Endothelial cell of umbilical vein (primary cell): ENCODE measurements at regions not wholly inside any gene's neighbourhood (a gene's known extent, or its start where the extent isn't known, plus 50 kb on each side); places are given as distances from the start of the nearest gene placed in this dataset.
A peak's percentile ranks its signal among the peaks of the same experiment; 100 is the strongest.

ENCODE experiments used
- BruUV-seq: library from RNA; stranded (reverse); fragments of 400-500 nt; replicated peaks from 2 replicates; lab custom pipeline; 2021; lab: Mats Ljungman, UMichigan
- CTCF ChIA-PET: fragments of 300-600, 350-600 bp; sonication (Branson Sonifier 250); formaldehyde crosslinking; loops from one replicate; lab custom pipeline; 2021; ENCODE audit warnings: antibody characterized with exemption, inconsistent platforms; lab: Charles Lee
- POLR2A ChIA-PET: fragments of 300-600, 350-600 bp; sonication (Branson Sonifier 250); formaldehyde crosslinking; loops from one replicate; lab custom pipeline; 2021; ENCODE audit warnings: antibody characterized with exemption, inconsistent platforms; lab: Charles Lee
- DNase-seq: peaks from one replicate; pipeline ENCODE4 v3.0.0-alpha.2; 2011; ENCODE audit warnings: low read depth, low spot score
- FAIRE-seq: peaks from 2 replicates; lab custom pipeline; 2011; peaks lifted over from hg19 to GRCh38; lab: Jason Lieb, UNC
- H2AFZ ChIP-seq: 2 replicates; pipeline ENCODE4 v1.6.0; 2012; ENCODE audit warnings: low read depth, low read length, control low read depth, inconsistent platforms
- H3K27ac ChIP-seq: 2 replicates; pipeline ENCODE4 v1.5.1; 2011; ENCODE audit warnings: low read depth, mild to moderate bottlenecking, control low read depth, low read length, moderate library complexity; ENCODE audit not compliant: insufficient read depth
- H3K27me3 ChIP-seq, 2 experiments: 2 replicates each; pipeline versions ENCODE4 v1.6.0 to v1.6.1; 2011; ENCODE audit warnings: low read length in 2 of 2, mixed read lengths in 1 of 2; ENCODE audit not compliant: control insufficient read depth in 2 of 2, insufficient read depth in 2 of 2
- H3K36me3 ChIP-seq, 2 experiments: 2 replicates in 1 of 2; 3 replicates in 1 of 2; pipeline ENCODE4 v1.5.1; 2011; ENCODE audit warnings: low read length in 2 of 2, mild to moderate bottlenecking in 1 of 2, moderate library complexity in 1 of 2; ENCODE audit not compliant: control insufficient read depth in 2 of 2, insufficient read depth in 2 of 2; ENCODE audit errors: extremely low read depth in 1 of 2
- H3K4me1 ChIP-seq: 3 replicates; pipeline ENCODE4 v1.5.1; 2011; ENCODE audit warnings: mild to moderate bottlenecking, low read length; ENCODE audit not compliant: control insufficient read depth, insufficient read depth; ENCODE audit errors: extremely low read depth
- H3K4me2 ChIP-seq: 2 replicates; pipeline ENCODE4 v1.6.1; 2011; ENCODE audit warnings: low read length, control low read depth, mixed read lengths; ENCODE audit not compliant: insufficient read depth
- H3K4me3 ChIP-seq, 3 experiments: fragments of 200-600 bp in 1 of 3; sonication (generic), shearing (Covaris generic) in 1 of 3; replicated peaks in 1 of 3; 2 replicates each; pipeline ENCODE4 v1.5.1; 2011 to 2016; ENCODE audit warnings: control low read depth in 3 of 3, low read length in 3 of 3, mild to moderate bottlenecking in 2 of 3, inconsistent platforms in 1 of 3, low read depth in 1 of 3, moderate library complexity in 1 of 3; ENCODE audit not compliant: insufficient read depth in 1 of 3
- H3K79me2 ChIP-seq: 2 replicates; pipeline ENCODE4 v1.6.0; 2012; ENCODE audit warnings: low read length, inconsistent platforms; ENCODE audit not compliant: control insufficient read depth, insufficient read depth
- H3K9ac ChIP-seq: replicated peaks from 2 replicates; pipeline ENCODE3; 2011; ENCODE audit warnings: low read length, control low read depth; ENCODE audit not compliant: insufficient read depth; ENCODE audit errors: extremely low read depth
- H3K9me1 ChIP-seq: replicated peaks from 3 replicates; pipeline ENCODE4 v1.6.0; 2011; ENCODE audit warnings: mild to moderate bottlenecking, low read length; ENCODE audit not compliant: control insufficient read depth, insufficient read depth; ENCODE audit errors: extremely low read depth
- H3K9me3 ChIP-seq: replicated peaks from 2 replicates; pipeline ENCODE4 v1.5.1; 2012; ENCODE audit warnings: low read length, inconsistent platforms; ENCODE audit not compliant: control insufficient read depth, insufficient read depth
- H4K20me1 ChIP-seq: replicated peaks from 2 replicates; pipeline ENCODE3; 2011; ENCODE audit warnings: mild to moderate bottlenecking, low read length; ENCODE audit not compliant: control insufficient read depth, insufficient read depth; ENCODE audit errors: extremely low read depth
- CTCF ChIP-seq, 2 donors: IDR thresholded peaks; 1 replicate in 1 of 2; 2 replicates in 1 of 2; pipeline ENCODE4 v1.5.1; 2011; ENCODE audit warnings: low read length in 2 of 2, mild to moderate bottlenecking in 2 of 2, moderate library complexity in 2 of 2, control low read depth in 1 of 2, inconsistent platforms in 1 of 2, low read depth in 1 of 2; ENCODE audit not compliant: insufficient read depth in 1 of 2; ENCODE audit errors: extremely low read depth in 1 of 2
- EZH2 ChIP-seq: IDR thresholded peaks from 2 replicates; pipeline ENCODE4 v1.6.1; 2012; ENCODE audit warnings: borderline replicate concordance, low read depth, mild to moderate bottlenecking, moderate library complexity, low read length, inconsistent platforms; ENCODE audit not compliant: severe bottlenecking
- FOS ChIP-seq: IDR thresholded peaks from 2 replicates; pipeline ENCODE4 v1.6.1; 2011; ENCODE audit warnings: mild to moderate bottlenecking, low read length, moderate library complexity, borderline replicate concordance; ENCODE audit not compliant: insufficient read depth
- GATA2 ChIP-seq: IDR thresholded peaks from 2 replicates; pipeline ENCODE4 v1.7.0; 2011; ENCODE audit warnings: low read depth, mild to moderate bottlenecking, moderate library complexity, mixed read lengths, low read length; ENCODE audit not compliant: insufficient read length, insufficient read depth
- JUN ChIP-seq: IDR thresholded peaks from 2 replicates; pipeline ENCODE4 v1.6.1; 2011; ENCODE audit warnings: borderline replicate concordance, low read depth; ENCODE audit not compliant: insufficient read length, insufficient read depth
- MAX ChIP-seq: IDR thresholded peaks from 2 replicates; pipeline ENCODE4 v1.6.1; 2011; ENCODE audit not compliant: insufficient read depth, insufficient read length
- MYC ChIP-seq: IDR thresholded peaks from one replicate; pipeline ENCODE4 v1.6.1; 2011; ENCODE audit warnings: mild to moderate bottlenecking, low read depth, low read length
- POLR2A ChIP-seq: IDR thresholded peaks from 2 replicates; pipeline ENCODE4 v1.6.1; 2012; ENCODE audit warnings: low read depth, mild to moderate bottlenecking, control low read depth, low read length
- POLR2AphosphoS5 ChIP-seq: IDR thresholded peaks from 2 replicates; pipeline ENCODE4 v1.6.1; 2012; ENCODE audit warnings: low read depth, mild to moderate bottlenecking, control low read depth, low read length, moderate library complexity; ENCODE audit not compliant: insufficient read depth
- dilution Hi-C: fragments of 300-500 bp; cut with MboI; formaldehyde crosslinking; loops from one replicate; pipeline ENCODE4 v1.15.0; 2019; ENCODE audit warnings: low sequenced_read_pairs; ENCODE audit not compliant: extremely low pct_ligation_motif_present
- intact Hi-C: fragments of 100-400 bp; cut with micrococcal nuclease; formaldehyde crosslinking; loops from one replicate; pipeline ENCODE4 v1.10.0; 2022

GRCh38 chr6:15952231-15953151, 176.4 kb upstream of the MYLIP start:
- no peaks in the 10 kb centered on the region for H3K9me3 ChIP-seq
- peak overlapping the region; percentile 39 for H3K27ac ChIP-seq
- BruUV-seq, result no TSS peak

More at GRCh38 chr6:15952231-15953151, 176.4 kb upstream of the MYLIP start:
- no peak overlapping the region for H2AFZ ChIP-seq
- H3K79me2 ChIP-seq, result no peaks in the 10 kb centered on the region
- H3K9ac ChIP-seq, result no peak overlapping the region
- peak; percentile 12 for DNase-seq
- ChIA-PET POLR2A (no interaction called here), CTCF (interaction anchor here (0.8 to 0.9 kb wide), 2 partner anchors 10 to 59 kb away, joined by 3 read pairs; no protein-coding TSS in a partner anchor)
- FAIRE-seq, result no peak
- H3K36me3 ChIP-seq, result no peaks in the 10 kb centered on the region
- H3K27me3 ChIP-seq, result no peaks in the 10 kb centered on the region
- TF ChIP-seq FOS (no peak), EZH2 (no peak), CTCF (IDR thresholded peaks at IDR 0.05; ENCODE audit: extremely low read depth in 1 of 2, insufficient read depth in 1 of 2, low read depth in 1 of 2, low read length in 2 of 2) (no peak), JUN (no peak), MYC (no peak), GATA2 (no peak), POLR2A (no peak), POLR2AphosphoS5 (no peak), MAX (no peak)
- intact Hi-C loops (loop anchor here (1.0 kb wide), 2 partner anchors 10 to 30 kb away; no protein-coding TSS in a partner anchor), dilution Hi-C loops (no loop called here)
- H4K20me1 ChIP-seq, result no peaks in the 10 kb centered on the region
- peak overlapping the region; percentile 49 for H3K4me2 ChIP-seq
- H3K4me1 ChIP-seq, result peaks cover 32% of the 10 kb centered on the region
- no peaks in the 10 kb centered on the region for H3K9me1 ChIP-seq
- no peak overlapping the region for H3K4me3 ChIP-seq
